ENCODE measurements at regions not wholly inside any gene's neighbourhood (a gene's known extent, or its start where the extent isn't known, plus 50 kb on each side); places are given as distances from the start of the nearest gene placed in this dataset.

- TF ChIP-seq GATA2 (IDR thresholded peaks at IDR 0.05; ENCODE audit: low read depth, low read length) = no peak
- TF ChIP-seq GATA3 (IDR thresholded peaks at IDR 0.05; ENCODE audit: low read depth, low read length) = no peak
These were observed 921.4 kb downstream of the TRIB2 start for GRCh38 chr2:13638181-13638580.

Measured in SH-SY5Y (cell line).